ENCODE measurements at regions not wholly inside any gene's neighbourhood (a gene's known extent, or its start where the extent isn't known, plus 50 kb on each side); places are given as distances from the start of the nearest gene placed in this dataset.
A peak's percentile ranks its signal among the peaks of the same experiment; 100 is the strongest.

- DNase-seq: no peak
Measured at GRCh38 chr10:131640045-131640644, 260.7 kb upstream of the PPP2R2D start.

DNA sequence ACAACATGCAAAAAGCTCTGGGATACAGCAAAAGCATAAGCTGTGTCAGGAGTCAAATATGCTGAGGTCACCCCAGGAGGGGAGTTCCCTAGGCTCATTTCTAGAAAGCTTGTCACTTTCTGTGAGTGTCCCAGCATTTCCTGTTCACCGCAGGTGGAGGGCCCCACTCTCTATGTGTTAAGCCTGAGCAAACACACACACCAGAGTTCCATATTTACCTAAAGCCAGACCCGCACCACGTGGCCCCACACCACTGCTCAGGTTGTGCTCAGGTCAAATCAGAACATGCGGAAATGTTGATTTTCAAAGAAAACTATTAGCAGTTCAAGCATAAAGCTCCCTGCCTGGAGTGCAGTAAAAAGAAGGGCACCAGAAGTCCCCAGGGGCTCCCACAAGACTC lies 259.6 kb upstream of the PPP2R2D start:
- peak; percentile 8 to 27 for DNase-seq

DNA sequence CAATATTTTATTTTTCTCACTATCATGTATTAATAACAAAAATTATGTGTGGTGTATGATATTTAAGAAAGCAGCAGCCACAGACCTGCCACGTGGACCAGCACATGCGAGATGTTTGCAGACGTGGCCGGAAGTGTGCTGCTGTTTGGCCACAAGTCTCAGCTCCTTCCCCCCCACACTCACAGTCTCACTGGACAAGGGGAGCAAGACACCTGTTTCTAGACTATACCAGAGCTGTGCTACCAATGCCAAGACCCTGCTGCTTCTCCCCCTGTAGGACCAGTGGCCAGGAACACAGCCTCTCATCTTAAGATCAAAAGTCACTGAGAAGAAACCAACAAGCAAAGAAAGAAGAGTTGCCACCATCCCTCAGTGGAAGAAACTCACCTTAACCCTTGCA lies 258.9 kb upstream of the PPP2R2D start:
- DNase-seq: no peak

DNA sequence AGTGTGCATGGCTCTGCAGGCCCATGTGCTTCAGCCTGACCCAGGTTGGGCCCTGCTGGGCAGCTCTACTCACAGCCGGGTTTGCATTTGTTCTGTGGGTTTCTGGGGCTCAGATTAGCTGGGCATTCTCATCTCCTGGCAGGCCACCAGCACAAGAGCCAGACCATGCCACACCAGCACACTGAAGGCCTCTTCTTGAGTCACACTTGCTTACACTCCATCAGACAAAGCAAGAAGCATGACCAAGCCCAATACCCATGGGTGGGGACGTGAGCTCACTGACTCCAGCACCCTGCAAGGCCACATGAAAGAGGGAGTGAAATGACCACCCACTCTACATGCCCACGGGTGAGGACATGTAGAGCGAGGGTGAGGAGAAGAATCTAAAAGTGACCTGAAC lies 257.8 kb upstream of the PPP2R2D start:
- DNase-seq: no peak

DNA sequence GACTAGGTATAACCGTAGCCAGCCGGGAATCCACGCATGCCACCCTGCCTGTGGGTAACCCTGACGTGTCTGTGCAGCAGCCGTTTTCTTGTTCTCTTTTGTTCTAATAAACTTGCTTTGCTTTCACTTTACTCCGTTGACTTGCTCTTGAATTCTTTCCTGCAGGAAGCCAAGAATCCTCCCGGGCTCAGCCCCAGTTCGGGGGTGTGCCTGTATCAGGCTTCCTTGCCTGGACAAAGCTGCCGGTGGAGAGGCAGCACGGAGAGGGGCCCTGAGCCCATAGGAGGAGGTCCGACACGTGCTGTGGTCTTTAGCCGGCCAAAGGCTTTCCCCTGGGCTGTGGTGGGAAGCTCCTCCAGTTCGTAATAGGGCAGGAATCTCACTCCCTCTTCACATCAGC lies 256.5 kb upstream of the PPP2R2D start:
- no peak for DNase-seq

DNA sequence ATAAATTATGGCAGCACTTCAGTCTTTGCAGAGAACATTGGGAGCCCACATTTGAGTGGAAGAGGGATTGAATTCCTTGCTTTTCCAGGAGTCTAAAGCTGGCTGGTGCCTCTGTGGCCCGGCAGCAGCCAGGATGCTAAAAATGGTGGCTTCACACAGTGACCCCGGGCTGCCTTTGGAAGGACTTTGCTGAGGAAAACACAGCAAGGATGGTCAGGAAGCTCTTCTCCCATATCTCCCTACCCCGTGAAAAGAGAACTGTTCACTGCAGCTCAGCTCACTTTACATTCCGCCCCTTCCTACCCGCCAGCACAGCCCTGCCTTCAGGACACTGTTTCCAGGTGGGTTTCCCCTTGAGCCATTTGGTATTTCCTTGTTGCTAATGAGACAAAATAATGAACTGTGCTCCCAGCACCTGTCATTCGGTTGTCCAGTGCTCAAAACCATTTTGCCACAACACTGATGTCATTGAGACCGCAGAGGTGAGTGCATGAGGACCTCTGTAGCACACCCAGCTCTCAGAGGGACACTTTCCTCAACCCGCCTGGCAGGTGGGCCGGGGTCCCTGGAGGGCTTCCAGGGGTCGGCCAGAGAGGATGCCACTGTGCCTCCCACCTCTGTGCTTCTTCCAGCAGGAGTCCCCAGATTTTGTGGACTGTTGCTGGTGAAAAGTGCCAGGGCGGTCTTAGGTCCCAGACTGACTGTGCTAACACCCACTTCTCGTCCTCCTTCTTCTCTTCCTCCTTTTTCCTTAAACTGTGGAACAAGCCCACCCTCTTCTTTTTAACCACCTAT lies 255.7 kb upstream of the PPP2R2D start:
- no peak for DNase-seq

DNA sequence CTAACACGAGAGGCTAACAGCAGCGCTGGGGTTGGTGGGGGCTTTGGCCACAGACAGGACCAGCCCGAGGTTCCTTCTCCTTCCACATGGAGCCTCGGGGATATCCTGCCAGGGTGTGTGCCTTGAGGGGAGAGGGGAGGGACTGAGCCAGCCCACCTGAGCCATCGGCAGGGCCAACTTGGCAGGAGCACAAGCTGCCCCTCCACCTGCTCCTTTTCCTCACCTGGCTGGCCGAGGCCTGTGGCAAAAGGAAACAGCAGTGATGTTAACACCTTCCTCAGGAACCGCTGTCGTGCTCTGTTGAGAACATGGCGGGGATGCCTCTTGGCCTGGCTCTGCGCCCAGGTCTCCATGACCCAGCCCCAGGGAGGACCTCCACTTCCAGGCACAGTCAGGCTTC lies 255.1 kb upstream of the PPP2R2D start:
- no peak for DNase-seq

GRCh38 chr10:131646551-131647525 lies 254.0 kb upstream of the PPP2R2D start:
- DNase-seq: no peak

- DNase-seq: no peak
Measured at GRCh38 chr10:131647789-131648188, 253.0 kb upstream of the PPP2R2D start.

GRCh38 chr10:131648386-131649020 lies 252.3 kb upstream of the PPP2R2D start:
- DNase-seq: no peak

GRCh38 chr10:131649617-131650016 lies 251.2 kb upstream of the PPP2R2D start:
- no peak for DNase-seq

GRCh38 chr10:131650169-131650705 lies 250.6 kb upstream of the PPP2R2D start:
- DNase-seq: no peak

GRCh38 chr10:131650771-131651673 lies 249.8 kb upstream of the PPP2R2D start:
- DNase-seq: no peak

GRCh38 chr10:131651674-131652437 lies 249.0 kb upstream of the PPP2R2D start:
- no peak for DNase-seq

DNA sequence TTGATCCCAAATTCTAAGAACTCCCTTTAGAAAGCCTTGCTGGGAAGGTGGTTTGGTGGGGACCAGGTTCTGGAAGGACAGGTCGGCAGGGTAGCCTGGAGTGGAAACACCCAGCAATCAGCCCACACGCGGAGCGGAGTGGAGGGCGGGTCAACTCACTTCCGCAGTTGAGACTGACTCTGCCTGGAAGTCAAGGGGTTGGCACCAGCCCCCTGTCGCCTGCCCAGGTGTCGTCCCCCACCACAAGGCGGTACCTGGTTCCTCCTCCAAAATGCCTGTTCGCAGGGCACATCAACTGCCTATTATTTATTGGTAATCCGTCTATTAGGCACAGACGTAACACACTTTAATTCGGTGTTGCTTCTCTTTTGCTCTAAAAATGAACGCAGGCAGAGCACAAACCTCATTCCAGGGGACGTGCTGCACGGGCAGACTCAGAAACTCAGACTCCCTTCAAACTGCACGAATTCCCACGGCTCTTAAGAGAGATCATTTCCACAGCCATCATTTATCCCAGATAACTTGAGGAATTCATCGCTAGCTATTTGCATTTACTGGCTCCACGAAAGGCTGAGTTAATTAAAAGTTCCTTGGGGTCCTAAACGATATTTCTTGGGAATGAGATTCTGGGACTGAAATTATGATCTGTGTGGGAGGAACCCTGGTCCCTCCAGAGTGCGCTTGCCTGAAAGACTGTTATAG lies 248.2 kb upstream of the PPP2R2D start:
- DNase-seq: no peak

- no peak for DNase-seq
Measured at GRCh38 chr10:131653140-131653539, 247.7 kb upstream of the PPP2R2D start.

DNA sequence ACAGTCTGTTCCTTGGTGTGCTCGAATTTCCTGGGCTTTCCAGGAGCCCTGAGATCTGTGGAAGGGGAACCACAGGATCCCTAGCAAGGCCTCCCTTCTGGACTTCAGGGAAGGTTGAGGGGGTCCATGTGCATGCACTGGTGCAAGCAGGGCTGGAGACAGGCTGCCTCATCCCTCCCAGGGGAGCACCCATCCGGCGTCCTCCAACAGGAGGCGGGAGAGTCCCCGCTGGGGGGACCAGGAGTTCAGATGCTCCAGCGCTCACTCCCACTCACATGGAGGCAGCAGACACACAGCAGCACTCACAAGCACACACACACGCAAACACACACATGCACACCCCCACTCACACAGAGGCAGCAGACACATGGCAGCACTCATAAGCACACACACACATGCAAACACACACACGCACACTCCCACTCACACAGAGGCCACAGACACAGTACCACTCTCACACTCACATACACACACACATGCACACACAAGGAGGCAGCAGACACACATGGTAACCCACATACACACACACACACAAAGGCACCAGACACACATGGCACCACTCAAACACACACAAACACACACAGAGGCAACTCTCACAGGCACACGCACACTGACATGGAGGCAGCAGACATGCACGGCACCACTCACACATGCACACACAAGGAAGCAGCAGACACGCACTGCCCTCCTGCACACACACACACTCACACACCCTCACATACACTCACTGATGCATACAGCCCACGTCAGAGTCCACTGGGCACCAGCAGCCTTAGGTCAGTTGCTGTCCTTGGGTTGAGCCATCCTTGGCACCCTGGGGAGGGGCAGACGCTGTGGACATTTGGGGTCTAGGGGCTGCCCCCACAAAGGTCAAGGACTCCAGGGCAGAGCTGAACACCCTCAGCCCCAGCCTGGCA lies 247.0 kb upstream of the PPP2R2D start:
- DNase-seq: no peak

DNA sequence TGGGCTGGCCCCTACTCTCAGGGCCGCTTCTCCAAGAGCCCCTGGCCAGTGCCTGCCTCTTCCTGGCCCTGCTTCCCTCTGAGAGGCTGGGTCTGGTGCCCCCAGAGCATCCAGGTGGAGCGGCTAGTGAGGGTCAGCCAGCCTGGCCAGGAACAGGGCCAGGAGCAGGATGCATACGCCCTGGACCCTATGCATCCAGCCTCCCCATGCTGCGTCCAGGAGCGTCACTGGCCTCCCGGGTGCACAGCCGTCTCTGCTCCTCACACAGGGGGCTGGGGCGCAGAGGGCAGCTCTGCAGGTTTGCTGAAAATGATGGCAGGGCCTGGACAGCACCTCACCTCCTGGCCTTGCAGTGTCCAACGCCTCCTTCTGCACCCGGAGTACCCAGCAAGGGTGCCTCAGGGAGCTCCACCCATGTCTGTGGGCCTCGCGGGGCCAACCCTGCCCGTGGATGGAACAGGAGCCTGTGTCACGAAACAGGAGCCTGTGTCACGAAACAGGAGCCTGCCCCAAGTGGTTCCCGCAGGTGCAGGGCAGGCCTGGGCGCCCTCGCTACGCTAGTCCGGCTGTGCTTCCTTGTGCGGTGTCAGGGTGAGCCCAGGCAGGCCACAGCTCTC lies 246.2 kb upstream of the PPP2R2D start:
- DNase-seq: no peak
